HEK293 (cell line): ENCODE measurements at regions not wholly inside any gene's neighbourhood (a gene's known extent, or its start where the extent isn't known, plus 50 kb on each side); places are given as distances from the start of the nearest gene placed in this dataset.

Experiments used
- AEBP2 ChIP-seq: fragments of 450-650 bp; formaldehyde crosslinking; IDR thresholded peaks from 2 replicates; pipeline ENCODE4 v1.5.1; 2016; ENCODE audit warnings: missing biosample characterization, missing genetic modification characterization, borderline replicate concordance
- CTCF ChIP-seq: fragments of 450-650 bp; formaldehyde crosslinking; IDR thresholded peaks from 2 replicates; pipeline ENCODE4 v1.5.1; 2016; ENCODE audit warnings: missing biosample characterization, missing genetic modification characterization
- OSR2 ChIP-seq: fragments of 450-650 bp; formaldehyde crosslinking; IDR thresholded peaks from 2 replicates; pipeline ENCODE4 v1.5.1; 2016; ENCODE audit warnings: missing biosample characterization, missing genetic modification characterization
- REST ChIP-seq: fragments of 450-650 bp; formaldehyde crosslinking; IDR thresholded peaks from 2 replicates; pipeline ENCODE4 v1.5.1; 2016; ENCODE audit warnings: missing biosample characterization, missing genetic modification characterization
- TCF7L2 ChIP-seq: IDR thresholded peaks from 2 replicates; pipeline ENCODE4 v1.6.1; 2011; ENCODE audit warnings: low read depth, mild to moderate bottlenecking, inconsistent platforms, low read length, moderate library complexity, borderline replicate concordance
- ZBTB6 ChIP-seq: fragments of 450-650 bp; formaldehyde crosslinking; IDR thresholded peaks from 2 replicates; pipeline ENCODE4 v1.5.1; 2017; ENCODE audit warnings: missing biosample characterization, missing genetic modification characterization
- ZNF121 ChIP-seq: fragments of 450-650 bp; formaldehyde crosslinking; IDR thresholded peaks from 2 replicates; pipeline ENCODE4 v1.5.1; 2016; ENCODE audit warnings: missing biosample characterization, missing genetic modification characterization
- ZNF132 ChIP-seq: fragments of 450-650 bp; formaldehyde crosslinking; IDR thresholded peaks from 2 replicates; pipeline ENCODE4 v1.5.1; 2017; ENCODE audit warnings: missing biosample characterization, missing genetic modification characterization, borderline replicate concordance
- ZNF274 ChIP-seq, 2 experiments: fragments of 200-500 bp in 1 of 2; fragments of 450-650 bp in 1 of 2; sonication (Bioruptor generic) in 1 of 2; formaldehyde crosslinking in 1 of 2; IDR thresholded peaks; 2 replicates each; pipeline versions ENCODE4 v1.5.1 to v1.6.1; 2014 to 2016; ENCODE audit warnings: borderline replicate concordance in 1 of 2, inconsistent platforms in 1 of 2, low read length in 1 of 2, missing biosample characterization in 1 of 2, missing genetic modification characterization in 1 of 2
- ZNF302 ChIP-seq: fragments of 450-650 bp; formaldehyde crosslinking; IDR thresholded peaks from 2 replicates; pipeline ENCODE4 v1.5.1; 2016; ENCODE audit warnings: missing biosample characterization, missing genetic modification characterization, low read depth
- ZNF600 ChIP-seq: fragments of 450-650 bp; formaldehyde crosslinking; IDR thresholded peaks from 2 replicates; pipeline ENCODE4 v1.5.1; 2016; ENCODE audit warnings: missing biosample characterization, missing genetic modification characterization
- ZNF660 ChIP-seq: fragments of 450-650 bp; IDR thresholded peaks from 2 replicates; pipeline ENCODE4 v1.5.1; 2018; ENCODE audit warnings: missing biosample characterization, mild to moderate bottlenecking, missing genetic modification characterization

- TF ChIP-seq CTCF (tag by site-specific recombination): no peak
- no peak for TF ChIP-seq AEBP2
- TF ChIP-seq ZNF660 (tag by site-specific recombination): no peak
- no peak for TF ChIP-seq ZBTB6 (tag by site-specific recombination)
- no peak for TF ChIP-seq ZNF132 (tag by site-specific recombination)
- TF ChIP-seq ZNF121 (tag by site-specific recombination): no peak
- TF ChIP-seq TCF7L2: no peak
- no peak for TF ChIP-seq ZNF302
- TF ChIP-seq REST (tag by site-specific recombination): no peak
- no peak for TF ChIP-seq ZNF274 (IDR thresholded peaks at IDR 0.05; ENCODE audit: low read length)
- no peak for TF ChIP-seq ZNF274 (tag by site-specific recombination; IDR thresholded peaks at IDR 0.05; ENCODE audit: borderline replicate concordance)
- no peak for TF ChIP-seq OSR2 (tag by site-specific recombination)
- no peak for TF ChIP-seq ZNF600
These were observed 276.9 kb downstream of the GATA3 start for GRCh38 chr10:8331387-8331786.
